IMR-90 (cell line): ENCODE measurements at regions not wholly inside any gene's neighbourhood (a gene's known extent, or its start where the extent isn't known, plus 50 kb on each side); places are given as distances from the start of the nearest gene placed in this dataset.

Source experiments
- BHLHE40 ChIP-seq: fragments of 150-350 bp; IDR thresholded peaks from 2 replicates; pipeline ENCODE4 v1.6.1; 2016; ENCODE audit warnings: mild to moderate bottlenecking, low read depth, low read length
- CEBPB ChIP-seq: IDR thresholded peaks from 2 replicates; pipeline ENCODE4 v1.6.1; 2012; ENCODE audit warnings: low read depth, low read length, improper control_type of control experiment
- MAZ ChIP-seq: IDR thresholded peaks from 2 replicates; pipeline ENCODE4 v1.6.1; 2012; ENCODE audit warnings: low read depth, mild to moderate bottlenecking, low read length, improper control_type of control experiment, moderate library complexity, borderline replicate concordance
- POLR2A ChIP-seq: IDR thresholded peaks from 2 replicates; pipeline ENCODE4 v1.6.1; 2012; ENCODE audit warnings: mild to moderate bottlenecking, low read depth, low read length
- RAD21 ChIP-seq: IDR thresholded peaks from 2 replicates; pipeline ENCODE4 v1.6.1; 2012; ENCODE audit warnings: low read length, improper control_type of control experiment
- SMC3 ChIP-seq: fragments of 150-350 bp; IDR thresholded peaks from 2 replicates; pipeline ENCODE4 v1.6.1; 2016; ENCODE audit warnings: low read depth, mild to moderate bottlenecking, antibody characterized with exemption, low read length, moderate library complexity
- TF ChIP-seq, protein P1 (sequence below): conservative IDR thresholded peaks from 2 replicates; pipeline ENCODE4 v1.5.1; 2012; ENCODE audit warnings: mild to moderate bottlenecking, low read depth, low read length, improper control_type of control experiment

DNA sequence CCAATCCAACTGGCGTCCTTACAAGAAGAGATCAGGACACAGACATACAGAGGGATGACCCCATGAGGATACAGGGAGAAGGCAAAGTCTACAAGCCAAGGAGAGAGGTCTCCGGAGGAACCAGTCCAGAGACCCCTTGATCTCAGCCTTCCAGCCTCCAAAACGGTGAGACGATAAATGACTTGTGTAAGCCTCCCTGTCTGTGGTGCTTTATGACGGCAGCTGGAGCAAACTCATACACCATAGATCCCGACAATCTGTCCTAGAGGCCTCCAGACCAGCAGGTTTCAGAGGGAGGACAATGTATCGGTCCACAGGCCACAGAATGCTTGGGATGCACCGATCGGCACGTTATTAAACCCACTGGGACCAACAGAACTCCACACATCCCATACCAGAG lies 383.3 kb downstream of the SHANK2 start:
- TF ChIP-seq RAD21: no peak
- TF ChIP-seq, protein P1, sequence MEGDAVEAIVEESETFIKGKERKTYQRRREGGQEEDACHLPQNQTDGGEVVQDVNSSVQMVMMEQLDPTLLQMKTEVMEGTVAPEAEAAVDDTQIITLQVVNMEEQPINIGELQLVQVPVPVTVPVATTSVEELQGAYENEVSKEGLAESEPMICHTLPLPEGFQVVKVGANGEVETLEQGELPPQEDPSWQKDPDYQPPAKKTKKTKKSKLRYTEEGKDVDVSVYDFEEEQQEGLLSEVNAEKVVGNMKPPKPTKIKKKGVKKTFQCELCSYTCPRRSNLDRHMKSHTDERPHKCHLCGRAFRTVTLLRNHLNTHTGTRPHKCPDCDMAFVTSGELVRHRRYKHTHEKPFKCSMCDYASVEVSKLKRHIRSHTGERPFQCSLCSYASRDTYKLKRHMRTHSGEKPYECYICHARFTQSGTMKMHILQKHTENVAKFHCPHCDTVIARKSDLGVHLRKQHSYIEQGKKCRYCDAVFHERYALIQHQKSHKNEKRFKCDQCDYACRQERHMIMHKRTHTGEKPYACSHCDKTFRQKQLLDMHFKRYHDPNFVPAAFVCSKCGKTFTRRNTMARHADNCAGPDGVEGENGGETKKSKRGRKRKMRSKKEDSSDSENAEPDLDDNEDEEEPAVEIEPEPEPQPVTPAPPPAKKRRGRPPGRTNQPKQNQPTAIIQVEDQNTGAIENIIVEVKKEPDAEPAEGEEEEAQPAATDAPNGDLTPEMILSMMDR: no peak
- TF ChIP-seq POLR2A: no peak
- no peak for TF ChIP-seq BHLHE40
- TF ChIP-seq SMC3: no peak
- no peak for TF ChIP-seq CEBPB
- TF ChIP-seq MAZ: no peak
